ENCODE measurements at regions not wholly inside any gene's neighbourhood (a gene's known extent, or its start where the extent isn't known, plus 50 kb on each side); places are given as distances from the start of the nearest gene placed in this dataset.

DNA sequence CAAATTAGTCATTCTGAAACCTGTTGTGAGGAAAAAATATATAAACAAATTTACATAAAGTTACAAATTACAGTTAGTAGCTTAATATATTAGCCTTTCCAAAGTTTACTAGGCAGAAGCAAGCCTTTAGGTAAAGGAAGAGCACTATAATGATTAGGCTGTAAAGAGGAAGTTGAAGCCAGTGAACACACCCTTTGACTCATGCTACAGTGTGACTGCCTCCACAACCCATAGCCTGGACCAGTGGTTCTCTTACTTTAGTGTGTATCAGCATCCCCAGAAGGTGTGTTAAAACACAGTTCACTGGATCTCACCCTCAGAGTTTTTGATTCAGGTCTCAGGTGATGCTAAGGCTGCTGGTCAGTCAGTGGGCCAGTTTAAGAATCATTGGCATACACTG lies 91.4 kb upstream of the DEFB112 start:
- no peak for TF ChIP-seq CTCF (IDR thresholded peaks at IDR 0.05; ENCODE audit: low read depth, low read length)
- TF ChIP-seq EZH2phosphoT487 (IDR thresholded peaks at IDR 0.05; ENCODE audit: low read depth), result no peak
